CD1c-positive myeloid dendritic cell (primary cell): ENCODE measurements at regions not wholly inside any gene's neighbourhood (a gene's known extent, or its start where the extent isn't known, plus 50 kb on each side); places are given as distances from the start of the nearest gene placed in this dataset.
"Not testable (repeated sequence)": the region's sequence is repeated elsewhere in the genome, so short reads cannot be mapped to it uniquely, and the experiment has no call there.

Experiments used
- DNase-seq: peaks from one replicate; pipeline ENCODE4 v3.0.0-alpha.2; 2016; ENCODE audit errors: extremely low spot score

DNA sequence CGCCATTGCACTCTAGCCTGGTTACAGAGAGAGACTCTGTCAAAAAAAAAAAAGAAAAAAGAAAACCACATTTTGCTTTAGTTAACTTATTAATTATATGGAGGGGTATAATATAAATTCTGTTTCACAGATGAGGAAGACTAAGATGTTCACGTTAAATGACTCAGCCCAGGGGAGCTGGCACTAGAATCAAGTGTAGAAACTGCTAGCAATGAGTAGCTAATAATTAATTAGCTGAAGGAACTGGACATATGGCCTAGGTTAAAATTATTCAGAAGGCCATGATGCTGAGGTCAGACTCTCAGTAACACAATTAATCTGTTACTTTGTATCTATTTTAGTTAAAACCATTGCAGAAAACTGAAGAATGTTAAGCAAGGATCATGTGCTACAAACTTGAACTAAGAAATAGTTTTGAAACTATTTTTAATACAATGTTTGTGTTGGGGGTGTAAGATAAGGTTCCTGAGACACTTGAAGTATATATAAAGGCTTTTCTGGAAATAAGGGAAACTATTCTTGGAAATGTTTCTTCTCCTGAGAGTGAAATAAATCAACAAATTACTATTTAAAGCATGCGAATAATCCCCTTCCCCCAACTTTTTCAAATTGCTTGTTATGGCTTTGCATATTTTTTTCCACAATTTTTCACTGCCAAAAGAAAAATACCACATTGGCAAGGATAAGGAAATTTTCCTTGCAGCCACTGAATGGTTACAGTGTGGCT, 589.3 kb downstream of the SOX5 start:
- DNase-seq = no peak

DNA sequence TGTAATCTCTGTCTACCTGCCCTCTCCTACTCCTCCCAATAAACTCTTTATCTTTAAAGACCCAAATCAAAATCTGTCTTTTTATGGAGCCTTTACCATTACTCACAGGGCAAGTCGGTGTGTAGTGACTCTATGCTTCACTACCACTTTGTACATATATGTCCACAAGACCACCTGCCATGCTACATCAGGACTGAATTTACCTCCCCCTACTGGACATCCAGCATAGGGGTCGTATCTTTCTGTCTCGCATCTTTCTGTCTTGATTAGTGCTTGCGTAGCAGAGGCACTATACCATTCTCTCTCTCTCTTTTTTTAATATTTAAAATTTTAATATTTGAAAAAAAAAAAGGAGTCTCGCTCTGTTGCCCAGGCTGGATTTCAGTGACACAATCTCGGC, 587.5 kb downstream of the SOX5 start:
- no peak for DNase-seq

- no peak for DNase-seq
Observed at GRCh38 chr12:23368590-23368989, 580.9 kb downstream of the SOX5 start.

- no peak for DNase-seq
Observed at GRCh38 chr12:23375621-23376020, 573.8 kb downstream of the SOX5 start.

- DNase-seq = no peak
Observed at GRCh38 chr12:23376238-23376637, 573.2 kb downstream of the SOX5 start.

DNA sequence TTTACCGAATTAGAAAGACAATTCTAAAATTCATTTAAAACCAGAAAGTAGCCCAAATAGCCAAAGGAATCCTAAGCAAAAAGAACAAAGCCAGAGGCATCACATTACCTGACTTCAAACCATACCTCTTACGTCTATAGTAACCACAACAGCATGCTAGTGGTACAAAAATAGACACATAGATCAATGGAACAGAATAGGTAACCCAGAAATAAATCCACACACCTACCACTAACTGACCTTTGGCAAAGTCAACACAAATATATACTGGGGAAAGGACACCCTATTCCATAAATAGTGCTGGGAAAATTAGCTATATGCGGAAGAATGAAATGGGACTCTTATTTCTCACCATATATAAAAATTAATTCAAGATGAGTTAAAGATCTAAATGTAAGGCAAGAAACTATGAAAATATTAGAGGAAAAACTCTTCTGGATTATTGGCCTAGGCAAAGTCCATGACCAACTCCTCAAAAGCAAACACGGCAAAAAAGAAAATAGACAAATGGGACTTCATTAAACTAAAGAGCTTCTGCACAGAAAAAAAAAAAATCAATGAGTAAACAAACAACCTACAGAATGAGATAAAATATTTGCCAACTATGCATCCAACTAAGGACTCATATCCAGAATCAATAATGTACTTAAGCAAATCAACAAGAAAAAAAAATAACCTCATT, 568.9 kb downstream of the SOX5 start:
- DNase-seq = no peak

GRCh38 chr12:23388898-23389297, 560.6 kb downstream of the SOX5 start:
- not testable (repeated sequence) for DNase-seq

- DNase-seq = not testable (repeated sequence)
Observed at GRCh38 chr12:23389315-23389714, 560.2 kb downstream of the SOX5 start.

DNA sequence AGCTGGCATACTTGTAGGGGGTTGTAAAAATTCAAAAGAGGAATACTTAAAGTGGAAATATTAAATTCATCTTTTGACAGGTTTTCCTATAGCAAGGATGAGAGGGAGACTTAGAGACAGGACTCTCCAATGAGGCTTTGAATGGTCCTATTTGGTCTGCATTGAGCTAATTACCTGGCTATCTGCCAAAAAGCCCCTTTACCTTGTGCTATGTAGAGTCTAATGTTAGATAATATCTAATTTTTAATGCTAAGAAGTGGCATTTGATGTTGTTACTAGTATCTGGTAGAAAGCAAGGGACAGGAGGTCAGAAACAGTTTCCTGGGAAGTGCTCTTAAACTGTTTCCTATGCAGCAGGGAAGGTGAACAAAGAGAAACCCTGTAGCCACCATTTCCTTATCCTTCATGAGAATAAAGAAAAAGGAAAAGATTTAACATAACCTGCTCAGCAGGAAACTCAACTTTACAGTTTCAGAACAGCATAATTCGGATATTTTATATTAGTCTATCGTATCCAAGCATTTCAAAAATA, 550.0 kb downstream of the SOX5 start:
- DNase-seq = no peak

DNA sequence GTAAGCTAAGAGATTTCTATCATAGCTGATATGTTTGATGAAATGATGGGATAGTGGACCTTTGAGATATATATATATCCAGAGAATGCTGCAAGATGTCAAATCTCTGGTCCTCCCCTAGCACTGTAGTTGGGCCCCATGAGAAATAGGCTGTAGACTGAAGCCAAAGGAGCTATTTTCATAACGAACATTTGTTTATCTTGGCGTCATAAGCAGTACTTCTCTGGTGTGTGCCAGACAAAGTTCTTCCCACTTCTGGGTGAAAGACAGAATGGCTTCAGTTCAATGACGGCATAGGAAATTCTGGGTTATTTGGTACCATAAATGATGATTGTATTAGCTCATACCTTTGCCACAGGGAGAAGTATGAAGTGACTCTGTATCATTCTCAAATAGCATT, 534.3 kb downstream of the SOX5 start:
- DNase-seq = no peak

DNA sequence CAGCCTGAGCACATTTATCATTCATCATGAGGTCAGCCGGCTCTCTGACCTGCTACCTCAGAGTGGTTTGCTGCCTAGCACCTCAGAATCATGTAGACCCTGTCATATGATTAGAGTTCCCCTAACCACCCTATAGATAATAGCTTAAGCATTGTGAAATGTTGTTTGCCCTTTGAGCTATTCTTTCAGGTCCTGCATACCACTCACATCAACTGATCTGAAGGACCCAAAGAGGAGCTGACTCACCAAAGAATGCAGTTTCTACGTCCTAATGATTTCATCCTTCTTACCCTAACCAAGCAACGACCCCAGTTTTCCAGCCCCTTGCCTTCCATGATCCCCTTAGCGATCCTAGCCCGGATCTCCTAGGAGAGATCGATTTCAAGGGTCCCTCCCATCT, 527.9 kb downstream of the SOX5 start:
- DNase-seq = no peak

DNA sequence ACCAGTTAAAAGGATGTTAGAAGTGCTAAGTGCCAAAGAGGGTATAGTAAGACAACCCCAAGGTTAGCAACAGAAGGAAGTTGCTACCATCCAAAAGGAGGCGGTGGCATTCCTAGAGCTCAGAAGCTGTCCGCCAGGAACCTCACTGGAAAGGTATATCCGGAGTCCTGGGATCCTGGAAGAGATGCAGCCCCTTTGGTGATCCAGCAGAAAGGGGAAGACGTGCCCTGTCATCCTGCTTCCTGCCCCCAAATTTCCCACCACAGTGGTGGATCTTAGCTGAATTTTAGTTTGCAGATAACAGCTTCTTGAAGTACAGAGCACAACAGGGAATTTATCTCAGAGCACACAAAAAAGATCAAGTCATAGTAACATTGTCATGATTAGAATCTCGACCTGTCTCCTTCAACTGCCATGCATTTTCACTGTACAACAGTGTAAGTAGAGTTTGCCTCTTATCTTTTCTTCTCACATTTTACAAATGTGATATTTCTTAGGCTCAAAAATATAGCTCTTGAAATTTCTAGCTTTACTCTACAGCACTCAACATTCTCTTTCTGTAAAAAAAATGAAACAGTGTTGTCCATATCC, 526.3 kb downstream of the SOX5 start:
- no peak for DNase-seq

GRCh38 chr12:23423796-23424195, 525.7 kb downstream of the SOX5 start:
- no peak for DNase-seq

DNA sequence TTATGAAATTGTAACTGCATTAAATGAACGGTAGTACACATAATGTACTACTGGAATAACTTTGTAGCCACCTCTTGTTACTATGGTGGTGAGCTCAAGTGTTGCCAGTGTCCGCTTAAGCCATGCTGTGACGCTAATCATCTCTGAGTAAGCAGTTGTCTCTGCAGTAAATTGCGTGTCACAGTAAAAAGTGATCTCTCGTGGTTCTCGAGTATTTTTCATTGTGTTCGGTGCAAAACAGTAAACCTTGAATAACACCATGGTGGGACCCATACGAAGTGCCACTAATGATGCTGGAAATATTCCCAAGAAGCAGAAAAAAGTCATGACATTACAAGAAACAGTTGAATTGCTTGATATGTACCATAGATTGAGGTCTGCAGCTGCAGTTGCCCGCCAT, 524.8 kb downstream of the SOX5 start:
- DNase-seq = no peak

DNA sequence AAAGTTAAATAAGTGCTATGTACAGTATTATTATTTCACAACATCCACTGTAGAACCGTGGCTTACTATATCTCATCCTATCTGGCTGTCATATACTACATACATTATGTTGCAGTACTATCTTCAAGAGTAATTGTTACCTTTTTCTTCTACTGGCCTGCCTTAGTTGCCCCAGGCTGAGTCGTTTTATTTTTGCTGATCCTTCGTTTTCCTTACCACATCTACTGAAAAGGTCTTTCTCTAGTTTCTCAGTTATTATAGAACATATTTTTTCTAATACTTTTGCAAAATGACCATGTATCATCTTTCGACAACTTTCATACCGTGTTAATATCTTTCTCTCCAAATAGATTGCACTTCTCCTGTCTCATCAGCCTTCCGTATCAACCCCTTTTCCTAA, 523.1 kb downstream of the SOX5 start:
- DNase-seq = no peak

DNA sequence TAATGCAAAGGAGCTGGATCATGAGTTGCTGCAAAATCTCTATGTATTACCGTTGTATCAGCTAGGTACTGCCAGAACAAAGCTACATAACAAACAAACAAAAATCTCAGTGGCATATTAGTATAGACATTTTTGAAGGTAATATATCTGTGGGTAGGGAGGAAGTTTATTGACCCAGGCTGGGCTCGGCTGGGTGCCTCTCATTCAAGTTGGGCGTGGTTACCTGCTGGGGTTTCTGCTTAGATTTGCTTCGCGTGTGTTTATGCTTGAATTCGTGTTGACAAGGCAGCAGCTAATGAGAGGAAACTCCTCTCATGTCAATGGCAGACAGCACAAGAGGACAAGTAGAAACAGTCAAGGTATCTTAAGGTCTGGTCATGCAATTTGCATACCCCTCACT, 520.7 kb downstream of the SOX5 start:
- no peak for DNase-seq

DNA sequence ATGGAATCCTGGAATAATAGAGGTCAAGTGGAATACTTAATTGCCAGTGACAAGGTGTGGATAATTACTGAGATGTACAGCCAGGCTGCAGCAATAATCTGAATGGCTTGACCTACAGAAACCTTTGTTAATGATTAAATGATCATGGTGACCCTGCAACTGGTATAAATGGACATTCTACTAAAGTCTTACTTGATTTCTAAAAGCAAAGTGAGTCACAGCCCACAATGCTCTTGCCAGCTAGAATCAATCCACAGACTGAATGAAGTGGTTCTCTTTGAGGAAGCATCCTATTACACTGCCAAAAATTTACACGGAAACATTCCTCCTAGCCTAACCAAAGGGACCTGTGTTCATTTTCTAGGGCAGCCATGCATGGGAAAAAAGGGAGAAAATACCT, 518.5 kb downstream of the SOX5 start:
- no peak for DNase-seq

- DNase-seq = no peak
Observed at GRCh38 chr12:23433121-23433520, 516.3 kb downstream of the SOX5 start.

DNA sequence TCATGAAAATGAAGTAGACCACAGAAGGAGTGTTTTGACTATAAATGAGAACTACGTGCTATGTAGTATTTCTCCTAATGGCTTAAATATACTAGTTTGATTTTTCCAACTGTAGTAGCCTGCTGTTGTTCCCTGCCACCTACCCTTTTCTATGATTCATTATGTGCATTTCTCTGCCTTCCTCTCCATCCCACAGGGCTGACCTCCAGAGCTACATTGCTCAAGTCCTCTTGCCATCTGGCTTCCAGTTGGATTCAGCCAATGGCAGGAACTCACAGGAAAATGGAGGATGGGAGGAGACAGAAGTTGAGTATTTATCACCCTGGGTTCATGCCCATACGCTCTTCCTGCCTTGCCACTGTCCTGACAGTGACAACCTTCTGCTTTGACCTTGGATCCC, 515.3 kb downstream of the SOX5 start:
- no peak for DNase-seq

DNA sequence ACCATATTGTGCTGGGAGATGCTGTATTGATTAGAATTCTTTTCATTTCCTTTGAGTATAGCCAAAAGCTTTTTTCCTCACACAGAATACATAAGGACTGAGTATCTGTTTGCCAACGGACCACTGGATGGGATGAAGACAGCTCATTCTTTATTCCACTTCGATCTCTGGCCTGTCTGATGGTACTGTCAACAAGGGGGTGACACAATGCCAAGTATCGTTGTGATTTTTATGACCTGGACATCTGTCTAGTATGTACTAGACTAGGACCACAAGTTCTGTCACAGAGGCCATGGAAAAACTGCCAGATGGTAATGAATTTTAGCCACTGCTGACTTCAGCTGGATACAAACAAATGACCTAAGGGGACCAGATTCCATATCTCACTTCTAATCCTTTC, 502.7 kb downstream of the SOX5 start:
- DNase-seq = no peak

DNA sequence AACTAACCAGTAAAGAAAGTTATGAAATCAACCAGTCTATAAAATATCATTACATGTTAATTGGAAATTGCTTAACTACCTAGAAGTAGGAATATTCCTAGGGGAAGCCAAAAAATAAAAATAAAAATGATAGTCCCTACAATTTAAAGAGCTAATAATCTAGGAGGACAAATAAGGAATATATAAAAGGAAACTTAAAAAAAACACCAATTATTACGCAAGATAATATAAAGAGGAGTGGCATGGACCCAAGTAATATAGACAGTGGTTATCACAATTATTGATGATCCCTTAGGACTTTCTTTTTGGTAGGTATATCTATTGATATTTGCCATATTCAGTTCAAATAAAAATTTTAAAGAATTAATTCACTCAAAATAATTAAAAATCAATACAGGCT, 498.7 kb downstream of the SOX5 start:
- DNase-seq = no peak

DNA sequence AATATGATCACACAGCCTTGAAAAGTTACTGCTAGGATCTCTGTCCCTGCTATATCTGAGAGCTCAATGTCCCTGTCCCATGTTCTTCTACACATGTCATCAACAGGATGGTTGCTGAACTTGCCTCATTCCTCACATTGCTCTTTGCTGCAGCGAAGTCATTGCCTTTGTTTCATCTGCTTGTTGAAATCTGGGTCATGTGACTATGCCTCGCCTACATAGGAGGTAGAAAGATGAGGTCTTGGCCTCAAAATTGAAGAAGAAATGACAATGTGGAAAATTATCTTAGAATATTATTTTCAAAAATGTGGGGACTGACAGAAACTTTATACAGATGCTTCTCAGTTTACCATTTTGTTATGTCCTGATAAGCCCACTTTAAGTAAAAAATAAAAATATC, 494.2 kb downstream of the SOX5 start:
- no peak for DNase-seq

- no peak for DNase-seq
Observed at GRCh38 chr12:23458640-23459039, 490.8 kb downstream of the SOX5 start.
